Cardiac fibroblast (primary cell): ENCODE measurements at regions not wholly inside any gene's neighbourhood (a gene's known extent, or its start where the extent isn't known, plus 50 kb on each side); places are given as distances from the start of the nearest gene placed in this dataset.

Source experiments
- DNase-seq, 2 donors: peaks; one replicate each; pipeline versions ENCODE4 v3.0.0 to v3.0.0-alpha.2; 2010; ENCODE audit warnings: low read depth in 2 of 2
- H3K4me3 ChIP-seq, 2 donors: replicated peaks in 1 of 2; 1 replicate in 1 of 2; 2 replicates in 1 of 2; pipeline ENCODE4 v1.5.1; 2011; ENCODE audit warnings: low read depth in 2 of 2, low read length in 2 of 2, mild to moderate bottlenecking in 2 of 2, moderate library complexity in 1 of 2
- TF ChIP-seq, protein P1 (sequence below): IDR thresholded peaks from one replicate; pipeline ENCODE4 v1.5.1; 2011; ENCODE audit warnings: low read depth, mild to moderate bottlenecking, low read length, inconsistent platforms

DNA sequence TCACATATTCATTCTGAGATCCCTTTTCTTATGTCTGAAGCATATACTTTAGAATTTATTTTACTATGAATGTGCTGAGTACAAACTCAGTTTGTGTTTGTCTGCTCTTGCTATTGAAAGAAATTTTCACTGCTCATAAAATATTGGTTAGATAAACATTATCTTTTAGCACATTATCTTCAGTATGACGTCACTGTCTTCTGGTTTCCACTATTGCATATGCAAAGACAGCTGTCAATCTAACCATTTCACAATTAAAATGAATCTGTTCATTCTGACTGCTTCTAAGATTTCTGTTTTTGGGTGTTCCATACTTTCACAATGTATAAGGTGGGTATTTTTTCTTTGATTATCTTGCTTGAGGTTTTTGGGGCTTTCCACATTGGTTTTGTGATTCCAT, 526.2 kb upstream of the CDH6 start:
- TF ChIP-seq, protein P1, sequence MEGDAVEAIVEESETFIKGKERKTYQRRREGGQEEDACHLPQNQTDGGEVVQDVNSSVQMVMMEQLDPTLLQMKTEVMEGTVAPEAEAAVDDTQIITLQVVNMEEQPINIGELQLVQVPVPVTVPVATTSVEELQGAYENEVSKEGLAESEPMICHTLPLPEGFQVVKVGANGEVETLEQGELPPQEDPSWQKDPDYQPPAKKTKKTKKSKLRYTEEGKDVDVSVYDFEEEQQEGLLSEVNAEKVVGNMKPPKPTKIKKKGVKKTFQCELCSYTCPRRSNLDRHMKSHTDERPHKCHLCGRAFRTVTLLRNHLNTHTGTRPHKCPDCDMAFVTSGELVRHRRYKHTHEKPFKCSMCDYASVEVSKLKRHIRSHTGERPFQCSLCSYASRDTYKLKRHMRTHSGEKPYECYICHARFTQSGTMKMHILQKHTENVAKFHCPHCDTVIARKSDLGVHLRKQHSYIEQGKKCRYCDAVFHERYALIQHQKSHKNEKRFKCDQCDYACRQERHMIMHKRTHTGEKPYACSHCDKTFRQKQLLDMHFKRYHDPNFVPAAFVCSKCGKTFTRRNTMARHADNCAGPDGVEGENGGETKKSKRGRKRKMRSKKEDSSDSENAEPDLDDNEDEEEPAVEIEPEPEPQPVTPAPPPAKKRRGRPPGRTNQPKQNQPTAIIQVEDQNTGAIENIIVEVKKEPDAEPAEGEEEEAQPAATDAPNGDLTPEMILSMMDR, result no peak
- no peak overlapping the region for H3K4me3 ChIP-seq
- DNase-seq, result no peak

GRCh38 chr5:30663536-30663935, 530.0 kb upstream of the CDH6 start:
- H3K4me3 ChIP-seq, result no peak overlapping the region
- DNase-seq, result no peak
- TF ChIP-seq, protein P1, result no peak

- DNase-seq, result no peak
- TF ChIP-seq, protein P1, result no peak
- no peak overlapping the region for H3K4me3 ChIP-seq
Measured at GRCh38 chr5:30662373-30662772, 531.1 kb upstream of the CDH6 start.

GRCh38 chr5:30661730-30662129, 531.8 kb upstream of the CDH6 start:
- no peak overlapping the region for H3K4me3 ChIP-seq
- TF ChIP-seq, protein P1, result no peak
- DNase-seq, result no peak

DNA sequence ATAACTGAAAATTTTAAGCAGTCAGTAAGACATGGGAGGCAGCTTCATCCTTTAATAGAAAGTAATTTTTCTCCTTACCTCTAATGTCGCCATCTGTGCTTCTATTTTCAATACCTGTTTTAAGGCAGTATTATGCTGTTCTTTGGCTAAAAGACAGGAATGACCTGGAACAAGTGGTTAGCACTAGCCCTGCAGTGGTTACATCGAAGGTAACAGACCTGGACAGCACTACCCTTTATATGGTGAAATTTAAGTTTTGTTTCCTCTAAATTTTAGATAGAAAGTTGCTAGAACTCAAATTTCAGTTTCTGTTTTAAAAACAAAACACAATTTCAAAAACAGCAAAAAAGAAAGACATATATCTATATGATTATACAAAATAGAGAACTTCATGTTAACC, 534.1 kb upstream of the CDH6 start:
- DNase-seq, result no peak
- H3K4me3 ChIP-seq, result no peak overlapping the region
- TF ChIP-seq, protein P1, result no peak

GRCh38 chr5:30650311-30650710, 543.2 kb upstream of the CDH6 start:
- DNase-seq, result no peak
- TF ChIP-seq, protein P1, result no peak
- no peak overlapping the region for H3K4me3 ChIP-seq

DNA sequence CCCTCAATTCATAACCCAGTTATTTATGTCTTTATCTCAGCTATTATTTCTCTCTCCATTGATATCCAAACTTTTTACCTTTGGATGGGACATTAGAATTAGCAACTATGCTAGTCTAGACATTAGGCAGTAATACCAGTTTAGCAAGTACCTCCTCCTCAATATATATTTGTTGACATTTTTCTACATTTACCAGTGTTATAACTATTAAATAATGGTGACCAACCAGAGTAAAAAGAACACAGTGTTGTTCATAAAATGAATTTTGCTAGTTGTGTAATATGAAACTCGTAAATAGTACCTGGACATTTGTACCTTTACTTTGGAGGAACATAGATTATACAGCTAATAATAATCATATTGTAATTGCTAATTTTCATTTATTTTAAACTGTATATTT, 554.6 kb upstream of the CDH6 start:
- DNase-seq, result no peak
- H3K4me3 ChIP-seq, result no peak overlapping the region
- TF ChIP-seq, protein P1, result no peak
